ENCODE measurements at regions not wholly inside any gene's neighbourhood (a gene's known extent, or its start where the extent isn't known, plus 50 kb on each side); places are given as distances from the start of the nearest gene placed in this dataset.

GRCh38 chr14:84483072-84483420 is 1046.9 kb upstream of the FLRT2 start:
- TF ChIP-seq POLR2A (IDR thresholded peaks at IDR 0.05) (no peak), POLR2AphosphoS5 (IDR thresholded peaks at IDR 0.05; ENCODE audit: insufficient read depth in 1 of 2, low read depth in 1 of 2) (no peak)
- TF ChIP-seq, protein P1, sequence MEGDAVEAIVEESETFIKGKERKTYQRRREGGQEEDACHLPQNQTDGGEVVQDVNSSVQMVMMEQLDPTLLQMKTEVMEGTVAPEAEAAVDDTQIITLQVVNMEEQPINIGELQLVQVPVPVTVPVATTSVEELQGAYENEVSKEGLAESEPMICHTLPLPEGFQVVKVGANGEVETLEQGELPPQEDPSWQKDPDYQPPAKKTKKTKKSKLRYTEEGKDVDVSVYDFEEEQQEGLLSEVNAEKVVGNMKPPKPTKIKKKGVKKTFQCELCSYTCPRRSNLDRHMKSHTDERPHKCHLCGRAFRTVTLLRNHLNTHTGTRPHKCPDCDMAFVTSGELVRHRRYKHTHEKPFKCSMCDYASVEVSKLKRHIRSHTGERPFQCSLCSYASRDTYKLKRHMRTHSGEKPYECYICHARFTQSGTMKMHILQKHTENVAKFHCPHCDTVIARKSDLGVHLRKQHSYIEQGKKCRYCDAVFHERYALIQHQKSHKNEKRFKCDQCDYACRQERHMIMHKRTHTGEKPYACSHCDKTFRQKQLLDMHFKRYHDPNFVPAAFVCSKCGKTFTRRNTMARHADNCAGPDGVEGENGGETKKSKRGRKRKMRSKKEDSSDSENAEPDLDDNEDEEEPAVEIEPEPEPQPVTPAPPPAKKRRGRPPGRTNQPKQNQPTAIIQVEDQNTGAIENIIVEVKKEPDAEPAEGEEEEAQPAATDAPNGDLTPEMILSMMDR (IDR thresholded peaks at IDR 0.05) = no peak

Measured in vagina (tissue), 2 donors.